ENCODE measurements at regions not wholly inside any gene's neighbourhood (a gene's known extent, or its start where the extent isn't known, plus 50 kb on each side); places are given as distances from the start of the nearest gene placed in this dataset.

DNA sequence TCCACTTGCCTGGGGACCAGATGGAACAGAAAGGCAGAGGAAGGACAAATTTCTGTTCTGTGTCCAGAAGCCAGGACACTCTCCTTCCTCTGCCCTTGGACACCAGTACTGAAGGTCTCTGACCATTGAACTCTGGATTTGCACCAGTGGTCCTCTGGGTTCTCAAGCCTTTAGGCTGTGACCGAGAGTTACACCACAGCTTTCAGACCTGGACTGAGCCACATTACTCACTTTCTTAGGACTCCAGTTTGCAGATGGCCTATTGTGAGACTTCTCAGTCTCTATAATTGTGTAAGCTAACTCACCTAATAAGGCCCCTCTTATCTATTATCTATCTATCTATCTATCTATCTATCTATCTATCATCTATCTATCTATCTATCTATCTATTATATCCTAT, 295.3 kb upstream of the GALNTL6 start:
- Histone ChIP-seq H4K20me1 (replicated peaks; ENCODE audit: control insufficient read depth, extremely low read depth, insufficient read depth, low read length) (no peaks in the 10 kb centered on the region), H3K4me1 (ENCODE audit: control insufficient read depth, extremely low read depth, insufficient read depth, low read length) (no peaks in the 10 kb centered on the region), H3K9ac (replicated peaks; ENCODE audit: extremely low read depth, insufficient read depth, low read length) (no peak overlapping the region), H3K27ac (ENCODE audit: insufficient read depth, low read depth, low read length) (no peak overlapping the region), H3K9me3 (replicated peaks; ENCODE audit: control insufficient read depth, insufficient read depth, low read length) (peaks cover 2% of the 10 kb centered on the region), H3K36me3 (ENCODE audit: control insufficient read depth in 2 of 2, extremely low read depth in 1 of 2, insufficient read depth in 2 of 2, low read length in 2 of 2) (no peaks in the 10 kb centered on the region), H3K4me2 (ENCODE audit: insufficient read depth, low read length) (no peak overlapping the region), H3K79me2 (ENCODE audit: control insufficient read depth, insufficient read depth, low read length) (no peaks in the 10 kb centered on the region), H3K9me1 (replicated peaks; ENCODE audit: control insufficient read depth, extremely low read depth, insufficient read depth, low read length) (no peaks in the 10 kb centered on the region), H3K27me3 (ENCODE audit: control insufficient read depth in 2 of 2, insufficient read depth in 2 of 2, low read length in 2 of 2) (no peaks in the 10 kb centered on the region), H2AFZ (ENCODE audit: low read depth, low read length) (no peak overlapping the region), H3K4me3 (replicated peaks in 1 of 3; ENCODE audit: insufficient read depth in 1 of 3, low read depth in 1 of 3, low read length in 3 of 3) (no peak overlapping the region)
- dilution Hi-C loops (cut with MboI; ENCODE audit: extremely low pct_ligation_motif_present, low sequenced_read_pairs) (no loop called here), intact Hi-C loops (cut with micrococcal nuclease) (no loop called here)
- ChIA-PET POLR2A (no interaction called here), CTCF (no interaction called here)
- no TSS peak for BruUV-seq (replicated peaks)
- FAIRE-seq (no peak), DNase-seq (ENCODE audit: low read depth, low spot score) (no peak)
- TF ChIP-seq, protein P1, sequence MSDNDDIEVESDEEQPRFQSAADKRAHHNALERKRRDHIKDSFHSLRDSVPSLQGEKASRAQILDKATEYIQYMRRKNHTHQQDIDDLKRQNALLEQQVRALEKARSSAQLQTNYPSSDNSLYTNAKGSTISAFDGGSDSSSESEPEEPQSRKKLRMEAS (IDR thresholded peaks at IDR 0.05; ENCODE audit: insufficient read depth, insufficient read length), result no peak
- TF ChIP-seq MYC (IDR thresholded peaks at IDR 0.05; ENCODE audit: low read depth, low read length), result no peak
- TF ChIP-seq EZH2 (IDR thresholded peaks at IDR 0.05; ENCODE audit: borderline replicate concordance, low read depth, low read length, severe bottlenecking), result no peak
- TF ChIP-seq, protein P2, sequence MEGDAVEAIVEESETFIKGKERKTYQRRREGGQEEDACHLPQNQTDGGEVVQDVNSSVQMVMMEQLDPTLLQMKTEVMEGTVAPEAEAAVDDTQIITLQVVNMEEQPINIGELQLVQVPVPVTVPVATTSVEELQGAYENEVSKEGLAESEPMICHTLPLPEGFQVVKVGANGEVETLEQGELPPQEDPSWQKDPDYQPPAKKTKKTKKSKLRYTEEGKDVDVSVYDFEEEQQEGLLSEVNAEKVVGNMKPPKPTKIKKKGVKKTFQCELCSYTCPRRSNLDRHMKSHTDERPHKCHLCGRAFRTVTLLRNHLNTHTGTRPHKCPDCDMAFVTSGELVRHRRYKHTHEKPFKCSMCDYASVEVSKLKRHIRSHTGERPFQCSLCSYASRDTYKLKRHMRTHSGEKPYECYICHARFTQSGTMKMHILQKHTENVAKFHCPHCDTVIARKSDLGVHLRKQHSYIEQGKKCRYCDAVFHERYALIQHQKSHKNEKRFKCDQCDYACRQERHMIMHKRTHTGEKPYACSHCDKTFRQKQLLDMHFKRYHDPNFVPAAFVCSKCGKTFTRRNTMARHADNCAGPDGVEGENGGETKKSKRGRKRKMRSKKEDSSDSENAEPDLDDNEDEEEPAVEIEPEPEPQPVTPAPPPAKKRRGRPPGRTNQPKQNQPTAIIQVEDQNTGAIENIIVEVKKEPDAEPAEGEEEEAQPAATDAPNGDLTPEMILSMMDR (IDR thresholded peaks at IDR 0.05; ENCODE audit: extremely low read depth in 1 of 2, insufficient read depth in 1 of 2, low read depth in 1 of 2, low read length in 2 of 2), result no peak
- no peak for TF ChIP-seq POLR2AphosphoS5 (IDR thresholded peaks at IDR 0.05; ENCODE audit: insufficient read depth, low read depth, low read length)
- TF ChIP-seq FOS (IDR thresholded peaks at IDR 0.05; ENCODE audit: borderline replicate concordance, insufficient read depth, low read length), result no peak
- no peak for TF ChIP-seq GATA2 (IDR thresholded peaks at IDR 0.05; ENCODE audit: insufficient read depth, insufficient read length, low read depth, low read length)
- no peak for TF ChIP-seq JUN (IDR thresholded peaks at IDR 0.05; ENCODE audit: borderline replicate concordance, insufficient read depth, insufficient read length, low read depth)
